SK-N-SH (cell line): ENCODE measurements at regions not wholly inside any gene's neighbourhood (a gene's known extent, or its start where the extent isn't known, plus 50 kb on each side); places are given as distances from the start of the nearest gene placed in this dataset.

ENCODE experiments used
- POLR2AphosphoS5 ChIP-seq: IDR thresholded peaks from 2 replicates; pipeline ENCODE4 v1.6.1; 2012; ENCODE audit warnings: low read depth, low read length
- SMC3 ChIP-seq: IDR thresholded peaks from 2 replicates; pipeline ENCODE4 v1.6.1; 2012; ENCODE audit warnings: low read depth, low read length, improper control_type of control experiment
- TF ChIP-seq, protein P1 (sequence below): fragments of 200-600 bp; sonication (generic); IDR thresholded peaks from 2 replicates; pipeline ENCODE4 v1.6.1; 2017; ENCODE audit warnings: antibody characterized with exemption, mild to moderate bottlenecking, moderate library complexity

DNA sequence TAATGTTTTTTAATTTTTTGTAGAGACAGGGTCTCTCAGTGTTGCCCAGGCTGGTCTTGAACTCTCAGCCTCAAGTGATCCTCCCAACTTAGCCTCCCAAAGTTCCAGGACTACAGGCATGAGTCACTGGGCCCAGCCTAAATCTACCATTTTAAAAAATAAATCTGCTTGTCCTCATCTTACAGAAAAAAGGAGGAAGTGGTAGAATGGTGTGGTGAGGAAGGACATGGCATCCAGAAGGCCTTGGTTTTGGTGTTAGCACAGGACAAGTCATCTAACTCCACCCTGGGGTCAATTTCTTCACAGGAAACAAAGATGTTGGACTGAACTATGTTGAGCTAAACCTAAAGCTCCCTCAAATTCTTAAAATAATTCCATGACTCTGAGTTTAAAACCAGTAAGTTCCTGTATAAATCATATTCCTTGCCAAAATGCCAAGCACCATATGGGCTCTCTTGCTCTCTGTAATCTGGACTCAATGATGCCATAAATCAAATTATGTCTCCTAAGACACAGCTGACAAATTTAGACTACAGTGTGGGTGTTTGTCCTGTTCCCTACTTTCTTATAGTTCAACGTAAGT is 253.9 kb upstream of the NOCT start:
- TF ChIP-seq SMC3 = no peak
- TF ChIP-seq POLR2AphosphoS5 = no peak
- TF ChIP-seq, protein P1, sequence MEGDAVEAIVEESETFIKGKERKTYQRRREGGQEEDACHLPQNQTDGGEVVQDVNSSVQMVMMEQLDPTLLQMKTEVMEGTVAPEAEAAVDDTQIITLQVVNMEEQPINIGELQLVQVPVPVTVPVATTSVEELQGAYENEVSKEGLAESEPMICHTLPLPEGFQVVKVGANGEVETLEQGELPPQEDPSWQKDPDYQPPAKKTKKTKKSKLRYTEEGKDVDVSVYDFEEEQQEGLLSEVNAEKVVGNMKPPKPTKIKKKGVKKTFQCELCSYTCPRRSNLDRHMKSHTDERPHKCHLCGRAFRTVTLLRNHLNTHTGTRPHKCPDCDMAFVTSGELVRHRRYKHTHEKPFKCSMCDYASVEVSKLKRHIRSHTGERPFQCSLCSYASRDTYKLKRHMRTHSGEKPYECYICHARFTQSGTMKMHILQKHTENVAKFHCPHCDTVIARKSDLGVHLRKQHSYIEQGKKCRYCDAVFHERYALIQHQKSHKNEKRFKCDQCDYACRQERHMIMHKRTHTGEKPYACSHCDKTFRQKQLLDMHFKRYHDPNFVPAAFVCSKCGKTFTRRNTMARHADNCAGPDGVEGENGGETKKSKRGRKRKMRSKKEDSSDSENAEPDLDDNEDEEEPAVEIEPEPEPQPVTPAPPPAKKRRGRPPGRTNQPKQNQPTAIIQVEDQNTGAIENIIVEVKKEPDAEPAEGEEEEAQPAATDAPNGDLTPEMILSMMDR = no peak
